ENCODE measurements at regions not wholly inside any gene's neighbourhood (a gene's known extent, or its start where the extent isn't known, plus 50 kb on each side); places are given as distances from the start of the nearest gene placed in this dataset.

- no peaks in the 10 kb centered on the region for H4K20me1 ChIP-seq (ENCODE audit: low read depth, low read length)
- H3K9ac ChIP-seq (ENCODE audit: low read length), result no peak overlapping the region
- no peaks in the 10 kb centered on the region for H3K79me2 ChIP-seq (ENCODE audit: insufficient read depth, low read length)
- H3K27me3 ChIP-seq (ENCODE audit: low read length), result no peaks in the 10 kb centered on the region
- H3K9me3 ChIP-seq (ENCODE audit: insufficient read depth, low read length), result no peaks in the 10 kb centered on the region
- no peaks in the 10 kb centered on the region for H3F3A ChIP-seq (ENCODE audit: insufficient read depth)
- no peak overlapping the region for H3K4me2 ChIP-seq (ENCODE audit: low read depth, low read length, poor library complexity, severe bottlenecking)
- no peak overlapping the region for H3K4me3 ChIP-seq (ENCODE audit: insufficient read depth, low read length, poor library complexity, severe bottlenecking)
- H3K36me3 ChIP-seq (ENCODE audit: low read length), result no peaks in the 10 kb centered on the region
- H3K27ac ChIP-seq (ENCODE audit: low read depth, low read length), result no peak overlapping the region
- H3K9me2 ChIP-seq (replicated peaks; ENCODE audit: insufficient read depth, low read length), result no peaks in the 10 kb centered on the region
- TF ChIP-seq CTCF (IDR thresholded peaks at IDR 0.05; ENCODE audit: insufficient read depth, low read length, poor library complexity, severe bottlenecking) (no peak), EZH2phosphoT487 (conservative IDR thresholded peaks at IDR 0.05; ENCODE audit: low read length) (no peak)
- no peak overlapping the region for H2AFZ ChIP-seq (ENCODE audit: low read depth, low read length, severe bottlenecking)
Observed at GRCh38 chr2:83844490-83844889, 614.6 kb downstream of the SUCLG1 start.

GRCh38 chr2:83842421-83842820, 616.7 kb downstream of the SUCLG1 start:
- H3K4me3 ChIP-seq (ENCODE audit: insufficient read depth, low read length, poor library complexity, severe bottlenecking), result no peak overlapping the region
- no peaks in the 10 kb centered on the region for H3K36me3 ChIP-seq (ENCODE audit: low read length)
- no peak overlapping the region for H2AFZ ChIP-seq (ENCODE audit: low read depth, low read length, severe bottlenecking)
- H3K27me3 ChIP-seq (ENCODE audit: low read length), result no peaks in the 10 kb centered on the region
- H3K4me2 ChIP-seq (ENCODE audit: low read depth, low read length, poor library complexity, severe bottlenecking), result no peak overlapping the region
- TF ChIP-seq EZH2phosphoT487 (conservative IDR thresholded peaks at IDR 0.05; ENCODE audit: low read length), result no peak
- TF ChIP-seq CTCF (IDR thresholded peaks at IDR 0.05; ENCODE audit: insufficient read depth, low read length, poor library complexity, severe bottlenecking), result no peak
- no peaks in the 10 kb centered on the region for H3F3A ChIP-seq (ENCODE audit: insufficient read depth)
- no peak overlapping the region for H3K9ac ChIP-seq (ENCODE audit: low read length)
- H3K9me2 ChIP-seq (replicated peaks; ENCODE audit: insufficient read depth, low read length), result no peaks in the 10 kb centered on the region
- no peaks in the 10 kb centered on the region for H3K79me2 ChIP-seq (ENCODE audit: insufficient read depth, low read length)
- no peaks in the 10 kb centered on the region for H4K20me1 ChIP-seq (ENCODE audit: low read depth, low read length)
- H3K27ac ChIP-seq (ENCODE audit: low read depth, low read length), result no peak overlapping the region
- H3K9me3 ChIP-seq (ENCODE audit: insufficient read depth, low read length), result no peaks in the 10 kb centered on the region

DNA sequence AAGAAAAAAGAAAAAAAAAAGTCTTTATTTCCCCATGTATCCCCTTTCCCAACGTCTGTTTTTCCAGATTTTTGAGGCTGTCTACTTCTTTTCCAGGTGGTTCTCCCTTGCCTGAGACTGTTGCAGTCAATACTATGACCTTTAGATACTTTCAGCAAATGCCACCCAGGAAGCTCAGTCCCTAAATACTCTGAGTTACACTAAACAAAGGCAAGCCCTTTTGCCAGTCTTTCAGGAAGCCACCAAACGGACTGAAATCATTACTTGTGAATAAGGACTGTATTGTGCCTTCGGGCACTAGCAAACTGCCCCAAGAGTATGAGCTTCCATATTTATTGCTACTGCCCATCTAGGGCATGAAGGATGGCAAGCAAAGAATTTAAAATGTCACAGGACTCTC, 621.3 kb downstream of the SUCLG1 start:
- H3K36me3 ChIP-seq (ENCODE audit: low read length), result no peaks in the 10 kb centered on the region
- no peaks in the 10 kb centered on the region for H3K27me3 ChIP-seq (ENCODE audit: low read length)
- no peaks in the 10 kb centered on the region for H3K79me2 ChIP-seq (ENCODE audit: insufficient read depth, low read length)
- H3K4me3 ChIP-seq (ENCODE audit: insufficient read depth, low read length, poor library complexity, severe bottlenecking), result no peak overlapping the region
- no peaks in the 10 kb centered on the region for H4K20me1 ChIP-seq (ENCODE audit: low read depth, low read length)
- no peak for TF ChIP-seq EZH2phosphoT487 (conservative IDR thresholded peaks at IDR 0.05; ENCODE audit: low read length)
- TF ChIP-seq CTCF (IDR thresholded peaks at IDR 0.05; ENCODE audit: insufficient read depth, low read length, poor library complexity, severe bottlenecking), result no peak
- no peaks in the 10 kb centered on the region for H3K9me2 ChIP-seq (replicated peaks; ENCODE audit: insufficient read depth, low read length)
- H3F3A ChIP-seq (ENCODE audit: insufficient read depth), result no peaks in the 10 kb centered on the region
- H2AFZ ChIP-seq (ENCODE audit: low read depth, low read length, severe bottlenecking), result no peak overlapping the region
- H3K27ac ChIP-seq (ENCODE audit: low read depth, low read length), result no peak overlapping the region
- H3K9me3 ChIP-seq (ENCODE audit: insufficient read depth, low read length), result no peaks in the 10 kb centered on the region
- H3K4me2 ChIP-seq (ENCODE audit: low read depth, low read length, poor library complexity, severe bottlenecking), result no peak overlapping the region
- no peak overlapping the region for H3K9ac ChIP-seq (ENCODE audit: low read length)

GRCh38 chr2:83827618-83828017, 631.5 kb downstream of the SUCLG1 start:
- Histone ChIP-seq H3K9me2 (replicated peaks; ENCODE audit: insufficient read depth, low read length) (no peaks in the 10 kb centered on the region), H4K20me1 (ENCODE audit: low read depth, low read length) (no peaks in the 10 kb centered on the region), H2AFZ (ENCODE audit: low read depth, low read length, severe bottlenecking) (no peak overlapping the region), H3K36me3 (ENCODE audit: low read length) (no peaks in the 10 kb centered on the region), H3K27me3 (ENCODE audit: low read length) (no peaks in the 10 kb centered on the region), H3K4me3 (ENCODE audit: insufficient read depth, low read length, poor library complexity, severe bottlenecking) (no peak overlapping the region), H3F3A (ENCODE audit: insufficient read depth) (no peaks in the 10 kb centered on the region), H3K9ac (ENCODE audit: low read length) (no peak overlapping the region), H3K4me2 (ENCODE audit: low read depth, low read length, poor library complexity, severe bottlenecking) (no peak overlapping the region), H3K79me2 (ENCODE audit: insufficient read depth, low read length) (no peaks in the 10 kb centered on the region), H3K27ac (ENCODE audit: low read depth, low read length) (no peak overlapping the region), H3K9me3 (ENCODE audit: insufficient read depth, low read length) (no peaks in the 10 kb centered on the region)
- no peak for TF ChIP-seq EZH2phosphoT487 (conservative IDR thresholded peaks at IDR 0.05; ENCODE audit: low read length)
- TF ChIP-seq CTCF (IDR thresholded peaks at IDR 0.05; ENCODE audit: insufficient read depth, low read length, poor library complexity, severe bottlenecking), result no peak

Measured in SU-DHL-6 (cell line).